ENCODE measurements at regions not wholly inside any gene's neighbourhood (a gene's known extent, or its start where the extent isn't known, plus 50 kb on each side); places are given as distances from the start of the nearest gene placed in this dataset.

GRCh38 chr2:238631491-238632180 lies 204.9 kb downstream of the ASB1 start:
- ATAC-seq (no peak), DNase-seq (ENCODE audit: low spot score in 2 of 2) (no peak)
- no peaks in the 10 kb centered on the region for H3K9me3 Mint-ChIP-seq
- no peak overlapping the region for H3K27ac Mint-ChIP-seq
- no peaks in the 10 kb centered on the region for H3K36me3 Mint-ChIP-seq

GRCh38 chr2:238632181-238633060 lies 205.7 kb downstream of the ASB1 start:
- no peaks in the 10 kb centered on the region for H3K9me3 Mint-ChIP-seq
- ATAC-seq: no peak
- no peak overlapping the region for H3K27ac Mint-ChIP-seq

GRCh38 chr2:238633426-238634328 lies 206.9 kb downstream of the ASB1 start:
- Mint-ChIP-seq H3K9me3 (no peaks in the 10 kb centered on the region), H3K27ac (no peak overlapping the region), H3K36me3 (no peaks in the 10 kb centered on the region)
- ATAC-seq (no peak), DNase-seq (ENCODE audit: low spot score in 2 of 2) (no peak)

More at GRCh38 chr2:238632181-238633060, 205.7 kb downstream of the ASB1 start:
- H3K36me3 Mint-ChIP-seq: no peaks in the 10 kb centered on the region
- no peak for DNase-seq (ENCODE audit: low spot score in 2 of 2)

GRCh38 chr2:238634701-238635357 lies 208.1 kb downstream of the ASB1 start:
- DNase-seq (ENCODE audit: low spot score in 2 of 2) (no peak), ATAC-seq (no peak)
- H3K9me3 Mint-ChIP-seq: no peaks in the 10 kb centered on the region
- H3K27ac Mint-ChIP-seq: no peak overlapping the region
- no peaks in the 10 kb centered on the region for H3K36me3 Mint-ChIP-seq

- DNase-seq (ENCODE audit: low spot score in 2 of 2) (no peak), ATAC-seq (no peak)
- no peak overlapping the region for H3K27ac Mint-ChIP-seq
- no peaks in the 10 kb centered on the region for H3K36me3 Mint-ChIP-seq
- no peaks in the 10 kb centered on the region for H3K9me3 Mint-ChIP-seq
These were observed 208.9 kb downstream of the ASB1 start for GRCh38 chr2:238635647-238636051.

- H3K27ac Mint-ChIP-seq: no peak overlapping the region
- H3K36me3 Mint-ChIP-seq: no peaks in the 10 kb centered on the region
- H3K9me3 Mint-ChIP-seq: no peaks in the 10 kb centered on the region
- ATAC-seq (no peak), DNase-seq (ENCODE audit: low spot score in 2 of 2) (no peak)
These were observed 209.7 kb downstream of the ASB1 start for GRCh38 chr2:238636269-238637073.

GRCh38 chr2:238638100-238638981 lies 209.5 kb upstream of the TWIST2 start:
- ATAC-seq (no peak), DNase-seq (ENCODE audit: low spot score in 2 of 2) (no peak)
- Mint-ChIP-seq H3K9me3 (no peaks in the 10 kb centered on the region), H3K36me3 (no peaks in the 10 kb centered on the region), H3K27ac (no peak overlapping the region)

- no peaks in the 10 kb centered on the region for H3K9me3 Mint-ChIP-seq
- H3K36me3 Mint-ChIP-seq: no peaks in the 10 kb centered on the region
- H3K27ac Mint-ChIP-seq: no peak overlapping the region
- no peak for DNase-seq (ENCODE audit: low spot score in 2 of 2)
- no peak for ATAC-seq
These were observed 208.8 kb upstream of the TWIST2 start for GRCh38 chr2:238638982-238639628.

- DNase-seq (ENCODE audit: low spot score in 2 of 2) (no peak), ATAC-seq (no peak)
- no peak overlapping the region for H3K27ac Mint-ChIP-seq
- H3K9me3 Mint-ChIP-seq: no peaks in the 10 kb centered on the region
- H3K36me3 Mint-ChIP-seq: no peaks in the 10 kb centered on the region
These were observed 207.4 kb upstream of the TWIST2 start for GRCh38 chr2:238640486-238640885.

- ATAC-seq (no peak), DNase-seq (ENCODE audit: low spot score in 2 of 2) (no peak)
- H3K9me3 Mint-ChIP-seq: no peaks in the 10 kb centered on the region
- H3K27ac Mint-ChIP-seq: no peak overlapping the region
- H3K36me3 Mint-ChIP-seq: no peaks in the 10 kb centered on the region
These were observed 204.9 kb upstream of the TWIST2 start for GRCh38 chr2:238642973-238643372.

GRCh38 chr2:238643400-238643907 lies 204.4 kb upstream of the TWIST2 start:
- no peaks in the 10 kb centered on the region for H3K36me3 Mint-ChIP-seq
- no peaks in the 10 kb centered on the region for H3K9me3 Mint-ChIP-seq
- H3K27ac Mint-ChIP-seq: peak overlapping the region in 1 of 2 donors; percentile 81
- ATAC-seq (peak; percentile 23 to 53), DNase-seq (ENCODE audit: low spot score in 2 of 2) (no peak)

GRCh38 chr2:238644095-238645081 lies 203.5 kb upstream of the TWIST2 start:
- Mint-ChIP-seq H3K27ac (peak overlapping the region in 1 of 2 donors; percentile 81), H3K36me3 (no peaks in the 10 kb centered on the region), H3K9me3 (no peaks in the 10 kb centered on the region)
- DNase-seq (ENCODE audit: low spot score in 2 of 2) (peak in 1 of 2 donors; percentile 10), ATAC-seq (peak; percentile 94 to 97)

- H3K27ac Mint-ChIP-seq: no peak overlapping the region
- DNase-seq (ENCODE audit: low spot score in 2 of 2): no peak
- no peaks in the 10 kb centered on the region for H3K9me3 Mint-ChIP-seq
- no peak for ATAC-seq
- H3K36me3 Mint-ChIP-seq: no peaks in the 10 kb centered on the region
These were observed 202.8 kb upstream of the TWIST2 start for GRCh38 chr2:238645095-238645494.
